SH-SY5Y (cell line): ENCODE measurements at regions not wholly inside any gene's neighbourhood (a gene's known extent, or its start where the extent isn't known, plus 50 kb on each side); places are given as distances from the start of the nearest gene placed in this dataset.

ENCODE experiments used
- GATA2 ChIP-seq: IDR thresholded peaks from 2 replicates; pipeline ENCODE4 v1.6.1; 2011; ENCODE audit warnings: mild to moderate bottlenecking, low read depth, low read length
- GATA3 ChIP-seq: IDR thresholded peaks from 2 replicates; pipeline ENCODE4 v1.6.1; 2011; ENCODE audit warnings: low read depth, mild to moderate bottlenecking, low read length, moderate library complexity

DNA sequence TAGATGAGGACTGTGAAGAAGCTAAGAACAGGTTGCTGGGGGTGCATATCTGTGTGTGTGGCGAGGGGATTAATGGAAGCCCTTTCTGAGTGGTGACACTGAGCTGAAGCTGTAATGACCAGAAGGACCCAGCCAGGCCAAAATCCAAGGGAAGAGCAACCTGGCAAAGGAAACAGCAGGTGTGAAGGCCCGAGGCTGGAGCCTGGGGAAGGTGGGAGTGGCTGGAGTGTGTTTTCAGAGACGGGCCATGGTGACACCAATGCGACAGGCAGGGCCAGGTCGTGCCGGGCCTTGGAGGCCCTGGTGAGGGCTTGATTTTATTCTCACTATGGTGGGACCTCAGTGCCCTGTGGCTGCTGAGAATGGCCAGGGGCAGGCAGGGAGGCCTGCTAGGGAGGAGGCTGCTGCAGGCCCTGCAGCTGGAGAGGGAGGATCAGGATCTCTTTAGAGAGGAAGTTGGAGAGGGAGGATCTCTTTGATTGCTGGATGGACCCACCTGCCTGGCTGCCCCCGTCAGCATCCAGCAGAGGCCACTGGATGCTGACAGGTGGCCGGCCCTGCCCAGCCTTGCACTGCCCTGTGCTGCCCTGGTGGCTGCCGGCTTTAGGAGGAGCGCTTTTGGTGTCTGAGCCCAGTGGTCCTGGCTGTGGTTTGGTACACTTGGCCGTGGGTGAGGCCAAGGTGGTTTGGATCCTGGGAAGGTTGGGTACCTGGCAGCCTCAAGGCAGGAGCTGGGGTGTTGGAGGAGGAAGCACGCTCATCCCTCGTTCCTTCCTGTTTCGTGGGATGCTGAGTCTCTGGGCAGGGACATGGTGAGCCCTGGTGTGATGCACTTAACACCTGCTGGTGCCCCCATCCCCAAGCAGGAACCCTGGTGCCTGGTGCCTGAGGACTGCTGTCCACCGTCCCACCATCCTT lies 188.3 kb downstream of the SEC14L1 start:
- TF ChIP-seq GATA3 (no peak), GATA2 (no peak)
